Hematopoietic multipotent progenitor cell treated with erythropoietin and hydrocortisone succinate and interleukin-3 and kit ligand, for 15 days (in vitro differentiated cells): ENCODE measurements at regions not wholly inside any gene's neighbourhood (a gene's known extent, or its start where the extent isn't known, plus 50 kb on each side); places are given as distances from the start of the nearest gene placed in this dataset.

ENCODE experiments used
- DNase-seq: peaks from one replicate; pipeline ENCODE4 v3.0.0-alpha.2; 2015; ENCODE audit warnings: low spot score

GRCh38 chr4:110897784-110898183 lies 274.9 kb upstream of the PITX2 start:
- no peak for DNase-seq

GRCh38 chr4:110898290-110898689 lies 275.4 kb upstream of the PITX2 start:
- DNase-seq, result no peak

DNA sequence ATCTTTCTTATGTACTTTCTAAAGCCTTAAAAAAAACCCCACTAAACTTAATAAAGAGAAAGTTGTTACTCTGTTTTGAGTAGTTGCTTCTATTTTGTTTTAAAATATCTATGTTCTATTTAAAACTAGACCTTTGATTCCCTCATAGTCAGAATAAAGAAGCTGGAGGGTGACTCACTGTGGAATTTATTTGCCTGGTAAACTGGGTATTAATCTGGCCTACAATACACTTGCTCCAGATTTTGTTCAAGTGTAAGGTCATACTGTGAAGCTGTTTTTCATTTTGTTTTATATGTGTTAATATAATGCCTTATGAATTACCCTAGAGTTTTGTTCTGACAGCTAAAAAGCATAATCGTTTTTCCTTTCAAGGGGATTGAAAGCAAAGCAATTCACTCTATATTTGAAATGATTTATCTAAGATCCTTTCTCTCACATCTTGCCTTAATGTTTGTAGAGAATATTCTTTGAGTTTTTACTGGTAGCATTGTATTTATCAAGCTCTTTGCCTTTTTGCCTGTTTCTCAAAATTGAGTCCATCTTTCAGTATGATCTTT lies 277.4 kb upstream of the PITX2 start:
- DNase-seq, result no peak

DNA sequence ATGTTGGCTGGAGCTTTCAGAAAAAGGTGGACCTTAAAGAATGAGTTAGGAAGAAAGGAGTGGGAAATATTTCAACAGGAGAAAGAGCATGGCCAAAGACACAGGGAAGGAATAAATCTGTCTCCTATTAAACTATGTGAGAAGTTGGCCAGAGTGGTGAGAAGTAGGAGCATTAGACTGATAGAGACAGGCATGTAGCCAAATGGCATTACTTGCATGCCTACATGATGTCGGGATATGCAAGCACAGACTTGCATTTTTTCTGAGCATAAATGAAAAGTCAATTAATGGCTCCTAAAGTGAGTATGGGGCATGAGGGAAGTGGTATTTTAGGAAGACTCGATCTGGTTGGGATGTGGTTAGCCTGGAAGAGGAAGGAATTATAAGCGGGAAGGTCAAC lies 279.6 kb upstream of the PITX2 start:
- no peak for DNase-seq

GRCh38 chr4:110904435-110905065 lies 281.7 kb upstream of the PITX2 start:
- no peak for DNase-seq

DNA sequence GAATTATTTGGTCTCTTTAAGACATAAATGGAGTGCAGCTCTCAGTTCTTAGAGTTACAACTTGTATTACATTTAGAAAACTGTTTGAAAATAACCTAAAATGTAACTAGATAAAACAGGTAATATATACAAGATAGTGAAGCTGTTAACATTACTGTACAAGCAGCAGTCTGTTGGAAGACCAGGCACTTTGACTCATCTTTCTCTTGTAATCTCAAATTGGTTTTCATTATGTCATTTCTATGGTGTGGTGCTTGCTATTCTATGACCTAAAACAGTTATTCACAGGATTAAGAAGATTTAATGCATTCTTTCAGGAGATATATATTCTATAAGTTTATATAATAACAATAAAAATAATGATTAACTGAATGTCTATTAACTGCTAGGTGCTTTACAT lies 282.5 kb upstream of the PITX2 start:
- no peak for DNase-seq

DNA sequence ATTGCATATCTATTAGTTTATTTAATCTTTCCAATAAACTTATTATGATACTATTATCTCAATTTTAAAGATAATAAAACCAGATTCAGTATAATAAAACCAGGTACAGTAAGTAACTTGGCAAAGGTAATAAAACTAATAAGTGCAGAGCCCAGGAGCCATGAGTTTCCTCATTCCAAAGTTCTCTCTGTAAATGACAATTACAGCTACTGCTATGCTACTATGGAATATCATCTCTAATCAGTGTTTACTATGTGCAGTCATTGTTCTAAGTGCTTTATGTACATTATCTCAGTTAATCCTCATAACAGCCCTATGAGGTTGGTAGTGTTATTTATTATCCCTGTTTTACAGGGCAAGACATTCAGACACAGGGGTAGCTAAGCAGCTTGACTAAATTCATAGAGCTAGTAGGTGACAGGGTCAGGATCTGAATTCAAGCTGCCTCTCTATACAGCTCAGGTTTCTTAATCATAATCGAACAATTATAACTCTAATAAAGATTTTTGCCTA lies 285.0 kb upstream of the PITX2 start:
- no peak for DNase-seq

- no peak for DNase-seq
Measured at GRCh38 chr4:110914791-110915190, 291.9 kb upstream of the PITX2 start.

GRCh38 chr4:110915301-110915700 lies 292.4 kb upstream of the PITX2 start:
- no peak for DNase-seq

DNA sequence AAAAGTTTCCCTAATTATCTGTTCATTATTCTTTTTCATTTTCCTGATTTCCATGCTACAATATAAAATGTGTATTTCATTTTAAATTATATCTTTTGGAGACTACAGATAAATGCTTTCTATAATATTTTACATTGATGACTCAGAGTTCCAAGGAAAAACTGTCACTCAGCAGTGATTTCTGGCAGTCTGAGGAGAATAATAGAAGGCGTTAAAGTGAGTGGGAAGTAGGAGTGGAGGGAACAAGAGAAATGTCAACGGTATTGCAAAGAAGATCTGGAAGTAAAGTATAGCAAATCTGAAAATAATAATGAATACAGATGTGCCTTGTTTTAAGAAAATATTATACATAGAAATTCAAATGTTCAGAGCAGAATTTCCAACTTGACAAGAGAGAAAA lies 293.6 kb upstream of the PITX2 start:
- DNase-seq, result no peak

DNA sequence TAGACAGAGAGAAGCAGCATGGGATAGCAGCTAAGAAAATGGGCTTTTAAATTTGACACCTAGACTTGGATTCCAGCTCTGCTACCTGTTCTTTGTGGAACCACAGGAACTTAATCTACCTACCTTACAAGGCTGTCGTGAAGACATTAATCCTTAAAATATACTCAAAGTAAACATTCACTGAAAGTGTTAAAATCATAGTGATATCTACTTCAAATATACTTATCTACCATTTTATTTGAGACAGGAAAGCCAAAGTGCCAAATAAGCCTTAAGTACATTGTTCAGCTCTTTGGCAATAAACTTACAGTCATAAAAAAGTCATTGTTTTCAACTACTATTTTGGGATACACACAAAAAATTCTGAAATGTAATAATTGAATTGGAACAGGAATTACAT lies 295.0 kb upstream of the PITX2 start:
- DNase-seq, result no peak

GRCh38 chr4:110920990-110921389 lies 298.1 kb upstream of the PITX2 start:
- DNase-seq, result no peak

- DNase-seq, result no peak
Measured at GRCh38 chr4:110924761-110925160, 301.9 kb upstream of the PITX2 start.

DNA sequence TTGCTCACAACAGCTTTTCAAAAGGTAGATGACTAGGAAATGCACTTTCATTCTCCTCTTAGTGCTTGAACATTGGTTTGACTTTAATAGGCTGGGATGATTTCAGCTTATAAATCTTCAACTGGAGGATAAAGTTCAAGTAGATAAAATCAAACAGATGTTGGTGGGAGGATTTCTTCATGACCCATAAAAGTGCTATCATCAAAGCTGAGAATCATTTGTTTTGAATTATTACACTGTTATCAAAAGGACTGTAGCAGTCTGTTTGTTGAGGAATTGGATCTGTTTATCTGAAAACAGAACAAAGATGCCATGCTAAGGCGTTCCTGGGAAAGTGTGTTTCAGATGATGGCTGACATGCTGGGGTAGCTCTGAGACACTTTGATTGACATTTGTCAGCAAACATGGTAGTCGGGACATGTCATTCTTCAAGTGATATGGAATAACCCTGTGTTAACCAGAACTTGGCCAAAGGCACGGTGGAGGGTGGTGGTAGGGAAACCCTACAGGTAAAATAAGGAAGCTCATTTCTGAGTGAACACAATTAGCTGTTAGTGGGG lies 304.0 kb upstream of the PITX2 start:
- no peak for DNase-seq

- no peak for DNase-seq
Measured at GRCh38 chr4:110933341-110933740, 310.5 kb upstream of the PITX2 start.

- DNase-seq, result no peak
Measured at GRCh38 chr4:110944501-110944900, 321.6 kb upstream of the PITX2 start.

- no peak for DNase-seq
Measured at GRCh38 chr4:110945600-110945999, 322.7 kb upstream of the PITX2 start.

- no peak for DNase-seq
Measured at GRCh38 chr4:110949542-110949941, 326.7 kb upstream of the PITX2 start.

DNA sequence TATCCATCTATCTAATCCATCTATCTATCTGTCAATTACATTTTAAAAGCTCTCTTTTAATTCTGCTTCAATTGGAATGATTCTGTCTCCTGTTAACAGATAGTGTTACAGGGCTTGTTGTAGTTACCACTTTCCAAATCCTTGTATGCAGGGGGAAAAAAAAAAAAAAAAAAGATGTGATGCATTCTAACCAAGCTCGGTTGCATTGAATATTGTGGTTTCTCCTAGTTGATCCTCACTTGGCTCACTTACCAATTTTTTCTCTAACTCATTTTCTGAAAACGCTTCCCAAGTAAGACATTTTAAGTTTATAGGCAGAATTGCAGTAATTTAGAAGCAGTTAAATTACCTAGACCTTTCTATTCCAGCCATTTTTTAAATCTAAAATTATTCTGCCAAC lies 327.9 kb upstream of the PITX2 start:
- DNase-seq, result no peak

GRCh38 chr4:110953191-110953590 lies 330.3 kb upstream of the PITX2 start:
- DNase-seq, result no peak

GRCh38 chr4:110953898-110954297 lies 331.0 kb upstream of the PITX2 start:
- no peak for DNase-seq

DNA sequence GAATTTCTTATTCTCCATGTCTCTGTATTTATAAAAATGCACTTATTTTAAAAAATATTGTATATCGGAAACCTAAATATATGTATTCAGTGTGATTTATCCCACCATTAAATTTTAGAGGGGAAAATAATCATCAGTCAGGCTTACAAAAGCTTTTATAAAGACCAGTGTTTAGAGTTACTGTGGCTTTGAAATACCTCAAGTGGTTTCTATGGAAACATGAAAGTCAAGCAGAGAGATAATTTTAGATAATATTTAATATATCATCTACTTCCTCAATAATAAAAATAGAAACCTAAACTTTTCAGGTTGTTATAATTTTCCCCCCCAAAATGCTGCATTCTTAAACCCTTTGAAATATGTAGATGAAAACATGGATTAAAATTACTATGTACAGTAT lies 332.9 kb upstream of the PITX2 start:
- DNase-seq, result no peak

GRCh38 chr4:110959041-110959643 lies 336.3 kb upstream of the PITX2 start:
- no peak for DNase-seq
